ENCODE measurements at regions not wholly inside any gene's neighbourhood (a gene's known extent, or its start where the extent isn't known, plus 50 kb on each side); places are given as distances from the start of the nearest gene placed in this dataset.
"Not testable (repeated sequence)": the region's sequence is repeated elsewhere in the genome, so short reads cannot be mapped to it uniquely, and the experiment has no call there.

DNA sequence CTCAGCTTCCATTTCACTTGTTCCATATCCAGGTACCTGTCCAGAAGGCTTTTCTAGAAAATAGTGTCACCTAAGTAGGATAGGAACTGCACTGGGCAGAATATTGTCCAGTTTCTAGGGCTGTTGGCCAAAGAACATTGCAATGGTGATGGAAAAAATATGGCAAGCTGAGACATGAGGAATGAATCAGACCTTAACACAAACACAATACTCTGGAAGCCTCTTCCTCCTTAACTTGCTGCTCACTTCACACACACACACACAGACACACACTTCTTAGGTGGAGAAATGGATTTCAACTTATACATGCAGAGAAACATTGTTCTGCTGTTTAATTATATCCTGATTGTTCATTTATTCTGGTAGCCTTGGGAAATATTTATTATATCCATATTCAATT lies 203.0 kb upstream of the RGS17 start:
- DNase-seq (no peak), ATAC-seq (no peak)
- H3K9me3 ChIP-seq (ENCODE audit: control insufficient read depth, low read length, poor library complexity, severe bottlenecking), result no peaks in the 10 kb centered on the region
- Mint-ChIP-seq H3K27ac (no peak overlapping the region), H3K4me3 (no peak overlapping the region), H3K27me3 (no peaks in the 10 kb centered on the region), H3K36me3 (ENCODE audit: low read depth) (peaks cover 2% of the 10 kb centered on the region), H3K4me1 (no peaks in the 10 kb centered on the region)

GRCh38 chr6:153331221-153331620 lies 200.1 kb upstream of the RGS17 start:
- not testable (repeated sequence) for H3K4me1 Mint-ChIP-seq; H3K27me3 Mint-ChIP-seq; ATAC-seq; DNase-seq; H3K9me3 ChIP-seq (ENCODE audit: control insufficient read depth, low read length, poor library complexity, severe bottlenecking); H3K36me3 Mint-ChIP-seq (ENCODE audit: low read depth); H3K27ac Mint-ChIP-seq; H3K4me3 Mint-ChIP-seq

- ATAC-seq (no peak), DNase-seq (no peak)
- Mint-ChIP-seq H3K27ac (no peak overlapping the region), H3K4me3 (no peak overlapping the region), H3K27me3 (no peaks in the 10 kb centered on the region), H3K4me1 (no peaks in the 10 kb centered on the region), H3K36me3 (ENCODE audit: low read depth) (peaks cover 2% of the 10 kb centered on the region)
- no peaks in the 10 kb centered on the region for H3K9me3 ChIP-seq (ENCODE audit: control insufficient read depth, low read length, poor library complexity, severe bottlenecking)
Measured at GRCh38 chr6:153328194-153328593, 197.1 kb upstream of the RGS17 start.

GRCh38 chr6:153325661-153326060 lies 194.6 kb upstream of the RGS17 start:
- Mint-ChIP-seq H3K36me3 (ENCODE audit: low read depth) (peaks cover 2% of the 10 kb centered on the region), H3K4me3 (no peak overlapping the region), H3K27me3 (no peaks in the 10 kb centered on the region), H3K27ac (no peak overlapping the region), H3K4me1 (no peaks in the 10 kb centered on the region)
- ATAC-seq, result no peak
- H3K9me3 ChIP-seq (ENCODE audit: control insufficient read depth, low read length, poor library complexity, severe bottlenecking), result no peaks in the 10 kb centered on the region
- DNase-seq, result no peak

DNA sequence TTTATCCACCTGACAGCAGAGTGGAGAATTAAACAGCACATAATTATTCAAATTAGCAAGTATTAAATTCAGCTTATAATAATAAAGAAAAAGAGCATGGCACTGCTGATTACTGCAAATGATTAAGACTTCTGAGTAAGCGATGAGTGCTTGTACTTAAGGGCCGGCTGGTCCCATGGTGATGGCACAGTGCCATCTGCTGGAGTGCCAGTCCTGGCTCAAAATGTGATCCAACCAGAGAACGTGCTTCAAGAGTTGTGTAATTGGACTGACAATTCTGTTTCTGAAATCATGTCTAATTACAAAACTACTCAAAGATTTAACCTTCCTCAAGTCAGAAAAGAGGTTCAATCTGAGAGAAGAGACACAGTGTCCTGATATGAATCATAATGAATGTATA lies 181.6 kb upstream of the RGS17 start:
- H3K27me3 Mint-ChIP-seq, result no peaks in the 10 kb centered on the region
- no peak overlapping the region for H3K27ac Mint-ChIP-seq
- no peaks in the 10 kb centered on the region for H3K4me1 Mint-ChIP-seq
- no peak overlapping the region for H3K4me3 Mint-ChIP-seq
- no peaks in the 10 kb centered on the region for H3K36me3 Mint-ChIP-seq (ENCODE audit: low read depth)
- ATAC-seq, result no peak
- DNase-seq, result no peak
- H3K9me3 ChIP-seq (ENCODE audit: control insufficient read depth, low read length, poor library complexity, severe bottlenecking), result no peaks in the 10 kb centered on the region

DNA sequence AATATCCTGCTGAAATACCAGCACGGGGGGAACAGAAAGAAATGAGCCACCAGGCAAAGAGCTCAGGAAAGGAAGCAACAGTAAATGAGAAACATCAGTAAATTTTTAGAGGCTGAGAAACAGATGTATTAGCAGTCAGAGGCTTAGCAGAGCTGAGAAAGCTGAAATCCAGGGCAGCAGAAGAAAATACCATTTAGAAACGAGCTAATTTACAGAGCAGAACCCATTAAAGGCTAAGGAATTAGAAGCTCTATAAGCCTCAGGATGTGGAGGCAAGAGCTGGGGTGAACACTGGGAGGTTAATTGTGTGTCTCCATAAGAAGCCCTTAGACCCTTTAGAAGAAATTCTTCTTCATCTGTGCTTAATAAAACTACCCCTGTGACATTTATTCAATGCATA lies 178.6 kb upstream of the RGS17 start:
- no peak for DNase-seq
- Mint-ChIP-seq H3K27me3 (no peaks in the 10 kb centered on the region), H3K27ac (no peak overlapping the region), H3K4me1 (no peaks in the 10 kb centered on the region), H3K36me3 (ENCODE audit: low read depth) (no peaks in the 10 kb centered on the region), H3K4me3 (no peak overlapping the region)
- no peak for ATAC-seq
- H3K9me3 ChIP-seq (ENCODE audit: control insufficient read depth, low read length, poor library complexity, severe bottlenecking), result no peaks in the 10 kb centered on the region

- Mint-ChIP-seq H3K36me3 (ENCODE audit: low read depth) (no peaks in the 10 kb centered on the region), H3K4me3 (no peak overlapping the region), H3K4me1 (no peaks in the 10 kb centered on the region), H3K27ac (no peak overlapping the region), H3K27me3 (no peaks in the 10 kb centered on the region)
- no peaks in the 10 kb centered on the region for H3K9me3 ChIP-seq (ENCODE audit: control insufficient read depth, low read length, poor library complexity, severe bottlenecking)
- no peak for DNase-seq
- no peak for ATAC-seq
Measured at GRCh38 chr6:153302133-153302532, 171.1 kb upstream of the RGS17 start.

GRCh38 chr6:153301602-153302001 lies 170.5 kb upstream of the RGS17 start:
- no peaks in the 10 kb centered on the region for H3K36me3 Mint-ChIP-seq (ENCODE audit: low read depth)
- ATAC-seq (no peak), DNase-seq (no peak)
- H3K9me3 ChIP-seq (ENCODE audit: control insufficient read depth, low read length, poor library complexity, severe bottlenecking), result no peaks in the 10 kb centered on the region
- H3K27me3 Mint-ChIP-seq, result no peaks in the 10 kb centered on the region
- no peak overlapping the region for H3K4me3 Mint-ChIP-seq
- H3K4me1 Mint-ChIP-seq, result no peaks in the 10 kb centered on the region
- H3K27ac Mint-ChIP-seq, result no peak overlapping the region

DNA sequence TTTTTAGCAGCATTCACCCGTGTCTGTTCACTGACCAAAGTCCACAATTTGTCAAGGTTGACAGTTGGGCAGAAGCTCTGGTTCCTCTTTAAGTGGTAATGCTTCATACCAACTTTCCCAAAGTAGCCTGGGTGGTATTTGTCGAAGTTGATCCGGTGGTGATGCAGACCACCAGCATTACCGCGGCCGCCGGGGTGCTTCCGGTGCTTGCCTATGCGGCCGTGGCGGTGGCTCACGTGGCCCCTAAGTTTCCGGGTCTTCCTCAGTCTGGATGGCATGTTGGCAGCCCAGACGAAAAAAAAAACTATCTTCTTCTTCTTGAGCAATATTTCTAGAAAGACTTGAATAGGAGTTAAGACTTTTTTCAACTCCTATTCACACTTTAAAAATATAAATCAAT lies 151.4 kb upstream of the RGS17 start:
- not testable (repeated sequence) for H3K27ac Mint-ChIP-seq; H3K4me1 Mint-ChIP-seq; ATAC-seq; DNase-seq; H3K4me3 Mint-ChIP-seq; H3K27me3 Mint-ChIP-seq; H3K9me3 ChIP-seq (ENCODE audit: control insufficient read depth, low read length, poor library complexity, severe bottlenecking); H3K36me3 Mint-ChIP-seq (ENCODE audit: low read depth)

GRCh38 chr6:153275997-153276396 lies 144.9 kb upstream of the RGS17 start:
- no peak for DNase-seq
- no peak for ATAC-seq
- Mint-ChIP-seq H3K4me3 (no peak overlapping the region), H3K27me3 (no peaks in the 10 kb centered on the region), H3K4me1 (no peaks in the 10 kb centered on the region), H3K27ac (no peak overlapping the region), H3K36me3 (ENCODE audit: low read depth) (no peaks in the 10 kb centered on the region)
- no peaks in the 10 kb centered on the region for H3K9me3 ChIP-seq (ENCODE audit: control insufficient read depth, low read length, poor library complexity, severe bottlenecking)

DNA sequence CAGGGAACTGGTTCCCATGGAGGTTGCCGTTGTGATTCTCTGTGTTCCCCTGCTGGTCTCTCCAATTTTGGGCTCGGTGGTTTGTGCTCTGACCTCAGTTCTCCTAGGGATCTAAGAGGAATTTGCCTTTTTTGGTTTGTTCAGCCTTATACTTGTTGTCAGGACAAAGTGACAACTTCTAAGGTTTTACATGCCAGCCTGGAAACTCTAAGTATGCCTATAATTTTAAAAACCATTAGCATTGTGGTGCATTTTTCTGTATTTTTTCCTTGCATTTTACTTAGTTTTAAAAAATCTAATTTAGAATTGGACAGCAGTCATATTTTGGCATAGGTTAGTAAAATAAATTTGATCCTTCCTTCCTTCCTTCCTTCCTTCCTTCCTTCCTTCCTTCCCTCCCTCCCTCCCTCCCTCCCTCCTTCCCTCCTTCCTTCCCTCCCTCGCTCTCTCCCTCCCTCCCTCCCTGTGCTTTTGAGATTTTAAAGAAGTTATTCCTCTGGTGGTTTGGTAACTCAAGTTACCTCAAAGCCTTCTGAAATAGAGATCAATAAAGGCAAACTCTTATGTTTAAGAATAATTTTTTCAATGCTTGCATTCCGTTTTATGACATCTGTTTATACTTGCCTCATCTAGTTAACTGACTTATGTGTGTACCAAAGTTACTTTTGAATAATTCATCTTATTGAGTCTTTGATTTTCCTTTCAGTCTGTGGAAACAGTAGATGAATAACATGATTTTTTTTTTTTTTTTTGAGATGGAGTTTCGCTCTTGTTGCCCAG lies 141.3 kb upstream of the RGS17 start:
- no peak overlapping the region for H3K27ac Mint-ChIP-seq
- H3K9me3 ChIP-seq (ENCODE audit: control insufficient read depth, low read length, poor library complexity, severe bottlenecking), result no peaks in the 10 kb centered on the region
- no peaks in the 10 kb centered on the region for H3K36me3 Mint-ChIP-seq (ENCODE audit: low read depth)
- H3K4me1 Mint-ChIP-seq, result no peaks in the 10 kb centered on the region
- ATAC-seq (no peak), DNase-seq (no peak)
- no peak overlapping the region for H3K4me3 Mint-ChIP-seq
- no peaks in the 10 kb centered on the region for H3K27me3 Mint-ChIP-seq

DNA sequence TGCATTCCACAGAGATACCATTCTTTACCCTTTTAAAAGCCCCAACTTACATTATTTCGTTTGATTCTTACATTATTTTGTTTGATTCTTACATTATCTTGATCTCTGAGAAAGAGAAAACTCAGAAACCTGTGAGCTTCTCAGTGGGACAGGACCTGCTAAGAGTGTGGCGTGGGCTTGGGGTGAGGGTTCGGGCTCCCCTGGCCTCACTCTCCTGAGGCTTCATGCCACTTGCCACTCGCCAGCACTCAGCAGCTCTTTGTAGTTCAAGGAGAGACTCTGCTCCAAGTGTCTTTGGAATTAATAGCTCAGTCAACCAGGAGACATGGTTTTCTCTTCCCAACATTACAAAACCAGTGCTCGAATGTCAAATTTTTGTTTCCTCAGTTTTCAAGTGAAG lies 132.4 kb upstream of the RGS17 start:
- no peaks in the 10 kb centered on the region for H3K27me3 Mint-ChIP-seq
- ATAC-seq (no peak), DNase-seq (no peak)
- no peak overlapping the region for H3K27ac Mint-ChIP-seq
- H3K4me1 Mint-ChIP-seq, result no peaks in the 10 kb centered on the region
- no peaks in the 10 kb centered on the region for H3K36me3 Mint-ChIP-seq (ENCODE audit: low read depth)
- H3K9me3 ChIP-seq (ENCODE audit: control insufficient read depth, low read length, poor library complexity, severe bottlenecking), result no peaks in the 10 kb centered on the region
- H3K4me3 Mint-ChIP-seq, result no peak overlapping the region

- H3K9me3 ChIP-seq (ENCODE audit: control insufficient read depth, low read length, poor library complexity, severe bottlenecking), result no peaks in the 10 kb centered on the region
- Mint-ChIP-seq H3K36me3 (ENCODE audit: low read depth) (no peaks in the 10 kb centered on the region), H3K27ac (no peak overlapping the region), H3K27me3 (no peaks in the 10 kb centered on the region), H3K4me3 (no peak overlapping the region), H3K4me1 (no peaks in the 10 kb centered on the region)
- ATAC-seq (no peak), DNase-seq (no peak)
Measured at GRCh38 chr6:153251326-153251725, 120.2 kb upstream of the RGS17 start.

DNA sequence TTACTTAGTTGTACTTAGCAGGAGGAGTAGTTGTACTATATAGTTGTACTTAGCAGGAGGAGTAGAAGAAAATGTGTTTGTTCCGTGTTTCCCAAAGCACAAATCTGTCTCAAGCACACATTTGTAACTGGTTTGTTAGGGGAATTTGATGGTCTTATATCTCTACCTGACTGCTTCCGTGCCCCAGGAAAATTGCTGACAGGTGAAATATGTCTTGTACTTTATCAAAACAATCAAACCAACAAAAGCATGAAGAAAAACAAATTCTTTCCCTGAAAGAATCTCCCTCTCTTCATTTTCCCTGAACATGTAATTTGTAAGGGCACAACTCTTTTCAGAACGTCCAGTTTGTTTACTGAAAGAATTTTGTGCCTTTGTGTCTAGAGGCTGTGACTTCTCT lies 106.6 kb upstream of the RGS17 start:
- no peak for ATAC-seq

More for the DNA sequence above, 106.6 kb upstream of the RGS17 start:
- Mint-ChIP-seq H3K4me1 (no peaks in the 10 kb centered on the region), H3K4me3 (no peak overlapping the region), H3K27me3 (no peaks in the 10 kb centered on the region), H3K27ac (no peak overlapping the region), H3K36me3 (ENCODE audit: low read depth) (no peaks in the 10 kb centered on the region)
- H3K9me3 ChIP-seq (ENCODE audit: control insufficient read depth, low read length, poor library complexity, severe bottlenecking), result no peaks in the 10 kb centered on the region
- DNase-seq, result no peak

All from T-helper 17 cell (primary cell).